Astrocyte of the cerebellum (primary cell): ENCODE measurements at regions not wholly inside any gene's neighbourhood (a gene's known extent, or its start where the extent isn't known, plus 50 kb on each side); places are given as distances from the start of the nearest gene placed in this dataset.

Experiments used
- DNase-seq: peaks from one replicate; pipeline ENCODE4 v3.0.0-alpha.2; 2011; ENCODE audit warnings: low read depth
- H3K4me3 ChIP-seq: 2 replicates; pipeline ENCODE4 v1.5.1; 2011; ENCODE audit warnings: mild to moderate bottlenecking, low read depth, low read length, moderate library complexity
- CTCF ChIP-seq: IDR thresholded peaks from 2 replicates; pipeline ENCODE4 v1.5.1; 2012; ENCODE audit warnings: low read length, low read depth, moderate library complexity, mild to moderate bottlenecking; ENCODE audit errors: missing control alignments
- in situ Hi-C: cut with HindIII; loops from 2 replicates; pipeline ENCODE4 v1.10.0; 2017; ENCODE audit warnings: low sequenced_read_pairs

GRCh38 chr18:44175891-44176290 is 504.8 kb upstream of the SETBP1 start:
- no peak for TF ChIP-seq CTCF
- DNase-seq: no peak
- no peak overlapping the region for H3K4me3 ChIP-seq
- in situ Hi-C loops: no loop called here

- no peak for DNase-seq
- no peak overlapping the region for H3K4me3 ChIP-seq
- in situ Hi-C loops: no loop called here
- TF ChIP-seq CTCF: no peak
These were observed 502.2 kb upstream of the SETBP1 start for GRCh38 chr18:44178476-44178875.

DNA sequence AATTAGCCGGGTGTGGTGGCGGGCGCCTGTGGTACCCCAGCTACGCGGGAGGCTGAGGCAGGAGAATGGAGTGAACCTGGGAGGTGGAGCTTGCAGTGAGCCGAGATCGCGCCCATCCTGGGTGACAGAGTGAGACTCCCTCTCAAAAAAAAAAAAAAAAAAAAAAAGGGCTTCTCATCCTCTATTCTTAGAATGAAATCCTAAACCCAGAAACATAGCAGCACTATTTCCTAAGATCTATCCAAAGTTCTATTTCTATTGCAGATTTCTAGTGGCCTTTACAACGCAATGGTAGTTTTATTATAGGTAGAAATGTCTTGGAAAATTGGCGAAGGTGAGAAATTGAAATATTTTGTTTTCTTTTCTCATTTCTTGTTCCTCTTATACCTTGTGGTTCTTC is 501.0 kb upstream of the SETBP1 start:
- no peak overlapping the region for H3K4me3 ChIP-seq
- in situ Hi-C loops: no loop called here
- no peak for TF ChIP-seq CTCF
- DNase-seq: no peak

GRCh38 chr18:44180683-44181082 is 500.0 kb upstream of the SETBP1 start:
- in situ Hi-C loops: no loop called here
- no peak overlapping the region for H3K4me3 ChIP-seq
- no peak for DNase-seq
- no peak for TF ChIP-seq CTCF

DNA sequence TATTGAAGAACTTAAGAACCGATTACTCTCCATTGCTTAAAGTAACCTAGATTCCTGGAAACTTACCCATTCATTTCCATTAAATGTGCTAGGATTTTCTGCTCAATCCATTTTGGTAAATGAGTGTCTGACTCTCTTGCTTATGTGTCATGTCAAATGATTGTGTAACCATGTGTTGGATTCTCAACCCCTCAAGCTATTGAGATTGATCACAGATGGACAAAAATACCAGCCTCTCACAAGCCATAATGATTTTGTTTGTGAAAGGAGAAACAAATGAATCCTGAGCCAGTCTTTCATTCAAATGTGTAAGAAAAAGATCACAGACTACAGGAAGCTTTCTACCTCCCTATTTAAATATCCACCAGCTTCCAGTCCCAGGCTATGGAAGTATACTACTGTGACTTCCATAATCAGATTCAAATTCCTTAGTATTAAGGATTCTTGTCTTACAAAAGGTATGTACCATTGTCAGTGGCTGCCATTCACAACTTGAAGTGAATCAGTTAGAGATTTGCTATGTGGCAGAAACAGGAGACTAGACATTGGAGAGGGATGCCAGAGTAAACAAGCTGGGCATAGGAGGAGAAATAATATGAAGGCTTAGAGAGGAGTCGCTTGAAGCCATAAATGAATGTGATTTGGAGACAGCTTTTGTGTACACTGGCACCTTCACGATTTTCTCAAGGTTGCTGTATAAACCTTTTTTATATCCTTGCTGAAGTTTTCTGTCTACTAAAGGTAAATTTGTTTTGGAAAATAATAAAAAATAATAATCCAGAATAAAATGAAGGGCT is 498.5 kb upstream of the SETBP1 start:
- DNase-seq: no peak
- TF ChIP-seq CTCF: no peak
- H3K4me3 ChIP-seq: no peak overlapping the region
- in situ Hi-C loops: no loop called here

DNA sequence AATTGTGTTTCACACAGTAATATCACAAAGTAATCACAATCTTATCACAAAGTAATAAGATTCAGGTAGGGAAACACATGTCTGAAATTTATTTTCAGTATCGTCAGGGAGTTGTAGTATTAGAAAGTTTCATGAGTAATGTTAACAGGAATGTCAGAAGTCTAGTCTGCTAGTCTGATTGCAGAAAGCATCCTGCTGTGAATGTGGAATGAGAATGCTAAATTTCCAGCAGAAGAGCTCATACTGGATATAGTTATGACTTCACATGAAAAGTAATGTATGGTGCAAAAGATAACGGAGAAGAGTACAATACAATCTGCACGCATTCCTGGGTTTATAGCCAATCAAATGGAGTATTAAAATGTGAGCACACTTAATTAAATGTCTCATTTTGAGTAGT is 494.7 kb upstream of the SETBP1 start:
- H3K4me3 ChIP-seq: no peak overlapping the region
- TF ChIP-seq CTCF: no peak
- in situ Hi-C loops: no loop called here
- peak; percentile 37 for DNase-seq
